ENCODE measurements at regions not wholly inside any gene's neighbourhood (a gene's known extent, or its start where the extent isn't known, plus 50 kb on each side); places are given as distances from the start of the nearest gene placed in this dataset.

- TF ChIP-seq POLR2A (IDR thresholded peaks at IDR 0.05) (no peak), CTCF (IDR thresholded peaks at IDR 0.05) (no peak)
Measured at GRCh38 chr17:27066315-27066714, 227.6 kb upstream of the WSB1 start.

Data from right lobe of liver (tissue), 4 donors.